HS-27A (cell line): ENCODE measurements at regions not wholly inside any gene's neighbourhood (a gene's known extent, or its start where the extent isn't known, plus 50 kb on each side); places are given as distances from the start of the nearest gene placed in this dataset.

ENCODE experiments used
- DNase-seq: peaks from one replicate; pipeline ENCODE4 v3.0.0-alpha.2; 2012; ENCODE audit warnings: low read depth, missing footprints

- DNase-seq = no peak
These were observed 490.3 kb upstream of the KIRREL3 start for GRCh38 chr11:127490896-127491295.

- no peak for DNase-seq
These were observed 485.0 kb upstream of the KIRREL3 start for GRCh38 chr11:127485541-127485940.

GRCh38 chr11:127481391-127481790, 480.8 kb upstream of the KIRREL3 start:
- DNase-seq = no peak

- no peak for DNase-seq
These were observed 478.3 kb upstream of the KIRREL3 start for GRCh38 chr11:127478826-127479225.

GRCh38 chr11:127474766-127475165, 474.2 kb upstream of the KIRREL3 start:
- DNase-seq = no peak

DNA sequence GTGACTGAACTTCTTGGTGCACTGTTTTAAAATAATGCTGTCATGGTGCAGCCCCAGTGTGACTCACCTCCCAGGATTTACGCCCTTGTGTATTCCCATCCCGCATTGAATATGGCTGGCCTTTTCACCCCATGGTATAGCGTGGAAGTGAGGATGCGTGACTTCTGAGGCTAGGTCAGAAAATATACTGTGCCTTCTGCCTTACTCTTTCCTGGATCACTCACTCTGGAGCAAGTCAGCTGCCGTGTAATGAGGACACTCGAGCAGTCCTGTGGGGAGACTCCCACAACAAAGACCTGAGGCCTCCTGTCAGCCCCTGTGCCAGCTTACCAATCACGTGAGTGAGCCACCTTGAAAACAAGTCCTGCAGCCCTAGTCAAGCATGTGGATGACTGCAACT, 471.9 kb upstream of the KIRREL3 start:
- no peak for DNase-seq

DNA sequence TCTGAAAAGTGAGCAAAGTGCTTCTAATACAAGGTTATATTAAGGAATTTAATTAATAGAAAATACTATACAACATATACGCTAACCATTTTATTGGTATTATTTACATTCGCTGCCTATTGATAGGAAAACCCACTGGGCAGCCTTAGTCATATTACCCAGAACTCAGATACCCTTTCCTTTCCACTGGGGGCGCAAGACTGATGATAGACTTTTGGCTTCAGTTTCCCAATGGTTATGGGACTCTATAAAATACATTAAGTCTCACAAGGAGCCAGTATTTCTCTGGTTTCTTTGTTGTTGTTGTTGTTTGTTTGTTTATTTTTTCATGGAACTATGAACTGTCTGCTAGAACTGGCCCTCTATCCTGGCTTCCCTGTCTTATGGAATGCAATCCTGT, 471.1 kb upstream of the KIRREL3 start:
- DNase-seq = no peak

DNA sequence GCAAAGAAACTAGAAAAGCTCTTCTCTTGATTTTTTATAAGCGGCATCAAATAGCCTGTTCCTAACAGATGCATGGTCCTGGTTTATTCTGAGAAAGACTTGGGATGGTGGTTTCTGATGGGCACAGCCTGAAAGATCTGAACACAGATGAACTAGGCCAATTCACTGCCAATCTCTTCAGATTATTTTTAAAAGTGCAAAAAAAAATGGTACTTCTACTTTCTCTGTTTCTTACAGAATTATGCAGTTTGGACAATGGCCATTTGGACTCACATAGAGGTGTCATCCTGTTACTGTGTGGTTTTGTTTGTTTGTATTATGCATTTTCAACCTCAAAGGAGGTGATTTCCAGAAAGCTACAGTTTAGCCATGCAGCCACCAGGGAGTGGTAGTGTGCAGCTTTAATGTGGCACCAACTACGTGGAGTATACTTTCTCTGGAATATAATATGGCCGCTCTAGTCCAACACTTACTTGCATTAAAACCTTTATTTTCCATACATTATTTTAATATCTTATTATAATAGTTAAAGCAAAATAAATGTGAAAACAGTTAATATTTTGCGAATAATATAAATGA, 469.8 kb upstream of the KIRREL3 start:
- no peak for DNase-seq

DNA sequence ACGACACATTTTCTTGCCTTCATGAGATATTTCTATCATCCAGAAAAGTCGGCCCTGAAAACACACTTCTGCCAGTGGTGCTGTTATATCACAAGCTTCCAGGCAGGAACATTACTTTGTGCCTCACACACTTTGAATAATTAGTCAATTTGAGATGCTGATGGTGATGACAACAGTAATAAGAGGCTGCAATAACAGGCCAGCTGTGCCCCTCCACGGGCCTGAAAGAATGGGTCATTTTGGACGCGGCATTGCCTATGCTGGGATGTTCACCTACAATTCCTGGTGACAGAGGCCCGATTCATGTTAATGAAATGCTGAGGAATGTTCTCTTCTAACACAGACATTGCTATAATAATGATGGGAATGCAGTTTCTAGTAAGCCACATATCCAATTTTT, 463.8 kb upstream of the KIRREL3 start:
- DNase-seq = no peak

- no peak for DNase-seq
These were observed 461.4 kb upstream of the KIRREL3 start for GRCh38 chr11:127462065-127462344.

DNA sequence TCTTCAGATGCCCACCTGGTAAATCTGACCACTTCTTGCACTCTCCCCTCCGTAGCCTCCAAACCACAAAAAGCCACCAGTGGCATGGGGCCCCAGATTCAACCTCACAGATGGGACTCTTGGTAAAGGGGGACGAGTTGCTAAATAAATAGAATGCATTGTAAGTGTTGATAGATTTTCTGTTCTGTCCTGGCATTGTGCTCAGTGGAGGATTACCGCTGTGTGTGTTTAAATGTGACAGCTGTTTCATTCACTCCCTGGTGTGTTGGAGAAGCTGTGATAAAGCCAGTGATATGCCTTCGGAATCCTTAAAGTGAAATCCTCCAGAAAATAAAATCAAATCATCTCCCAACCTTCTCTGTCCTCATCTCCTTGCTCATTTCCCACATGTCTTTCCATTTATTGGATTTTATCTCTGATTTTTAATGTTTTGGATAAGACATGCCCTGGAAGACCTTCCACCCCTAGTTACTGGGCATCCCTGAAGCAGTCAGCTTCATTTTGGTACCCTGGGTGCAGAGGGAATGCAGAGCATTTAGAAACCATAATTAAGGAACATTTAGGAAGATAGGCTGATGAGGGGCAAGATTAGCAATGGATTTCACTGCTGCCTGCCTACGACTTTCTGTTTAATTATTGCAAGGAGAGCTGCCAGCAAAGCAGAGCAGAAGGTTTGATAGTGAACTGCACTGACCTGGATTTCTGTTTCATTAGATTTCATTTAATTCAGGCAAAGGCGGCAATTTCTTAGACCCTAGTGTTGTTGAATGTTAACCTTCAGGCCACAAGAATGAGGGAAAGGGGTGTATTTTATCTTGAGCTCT, 460.9 kb upstream of the KIRREL3 start:
- no peak for DNase-seq

DNA sequence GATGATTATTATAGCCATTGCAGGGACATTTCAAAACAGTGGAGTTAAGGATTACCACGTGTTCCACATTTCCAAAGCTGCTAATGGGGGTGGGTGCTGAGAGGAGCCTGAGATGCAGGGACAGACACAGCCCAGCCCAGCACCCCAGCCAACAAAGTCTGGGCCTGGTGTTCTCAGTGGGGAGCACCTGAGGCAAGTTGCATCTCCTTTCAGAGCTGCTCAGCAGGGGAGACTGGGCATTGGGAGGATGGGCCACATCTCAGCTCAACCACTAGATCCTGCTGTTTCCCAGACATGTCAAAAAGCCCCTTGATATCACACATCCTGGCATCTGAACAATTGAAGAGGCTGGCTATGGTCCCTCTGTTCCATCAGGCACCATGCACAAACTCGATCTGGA, 458.0 kb upstream of the KIRREL3 start:
- no peak for DNase-seq

DNA sequence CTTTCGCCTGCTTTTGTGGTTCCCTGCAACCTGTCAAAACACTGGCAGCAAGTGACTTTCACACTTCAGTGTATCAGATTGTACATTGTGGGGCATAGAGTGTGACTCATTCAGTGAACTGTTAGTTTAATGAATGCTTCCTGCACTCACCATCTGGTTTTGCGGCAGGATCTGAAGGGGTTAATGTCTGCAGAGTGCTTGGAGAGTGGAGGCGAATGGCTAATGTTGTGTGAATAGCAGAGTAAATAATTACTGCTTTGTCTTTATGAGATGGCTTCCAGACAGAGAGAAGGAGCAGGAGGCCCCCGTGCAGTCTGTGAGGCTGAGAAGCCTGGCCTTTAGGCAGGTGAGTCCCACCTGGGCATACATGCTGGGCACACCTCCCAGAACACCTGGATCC, 454.3 kb upstream of the KIRREL3 start:
- DNase-seq = no peak

GRCh38 chr11:127452533-127452932, 452.0 kb upstream of the KIRREL3 start:
- no peak for DNase-seq

DNA sequence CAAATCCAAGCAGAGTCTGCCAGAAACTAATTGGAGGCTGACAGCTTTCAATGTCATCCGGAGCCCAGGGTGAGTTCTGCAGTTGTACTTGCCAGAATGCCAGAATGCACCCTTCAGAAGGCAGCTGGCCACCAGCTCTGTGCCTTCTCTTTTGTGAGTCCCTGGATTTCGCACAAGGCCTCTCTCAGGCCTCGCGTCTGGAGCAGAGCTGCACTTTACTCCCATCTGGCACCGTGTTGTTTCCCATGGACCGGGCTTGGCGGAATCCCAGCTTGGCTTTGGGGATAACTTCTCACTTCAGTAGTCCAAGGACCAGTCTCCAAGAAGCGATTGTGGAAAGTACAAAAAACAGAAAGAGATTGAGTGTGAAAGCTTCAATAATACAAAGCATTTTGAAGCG, 451.3 kb upstream of the KIRREL3 start:
- no peak for DNase-seq

DNA sequence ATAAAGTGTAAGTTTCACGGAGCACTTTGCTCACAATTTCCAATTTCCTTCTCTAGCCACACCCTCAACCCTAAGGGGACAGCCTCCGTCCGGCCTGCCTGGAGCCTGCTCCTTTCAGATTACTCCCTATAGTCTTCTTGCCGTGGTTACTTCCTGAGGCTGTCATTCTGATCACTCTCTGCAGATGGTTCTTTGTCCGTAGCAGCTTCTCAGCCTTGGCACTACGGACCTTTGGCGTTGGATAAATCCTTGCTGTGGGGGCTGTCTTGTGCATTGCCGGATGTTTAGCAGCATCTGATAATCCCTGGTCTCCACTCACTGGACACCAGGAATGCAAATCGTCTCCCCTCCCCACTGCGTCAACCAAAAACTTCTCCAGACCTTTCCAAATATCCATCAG, 447.5 kb upstream of the KIRREL3 start:
- no peak for DNase-seq

- DNase-seq = no peak
These were observed 444.9 kb upstream of the KIRREL3 start for GRCh38 chr11:127445476-127445875.

DNA sequence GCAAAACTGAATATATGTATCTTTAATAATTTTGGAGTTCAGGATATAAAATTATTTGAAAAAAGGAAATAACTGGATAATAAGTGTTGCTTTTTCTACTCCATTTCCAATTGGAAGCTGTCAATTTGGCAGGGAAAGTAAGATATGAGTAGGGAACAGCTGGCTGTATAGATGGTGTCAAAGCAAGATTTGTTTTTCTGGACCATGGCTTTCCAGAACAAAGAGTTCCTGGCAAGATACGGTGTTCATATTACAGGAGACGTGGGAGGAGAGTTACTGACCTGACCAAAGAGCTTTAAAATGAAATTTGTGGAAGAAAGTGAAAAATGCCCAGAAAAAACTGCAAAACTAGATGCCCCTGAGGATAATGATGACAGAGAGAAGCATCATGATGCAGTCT, 442.7 kb upstream of the KIRREL3 start:
- no peak for DNase-seq

DNA sequence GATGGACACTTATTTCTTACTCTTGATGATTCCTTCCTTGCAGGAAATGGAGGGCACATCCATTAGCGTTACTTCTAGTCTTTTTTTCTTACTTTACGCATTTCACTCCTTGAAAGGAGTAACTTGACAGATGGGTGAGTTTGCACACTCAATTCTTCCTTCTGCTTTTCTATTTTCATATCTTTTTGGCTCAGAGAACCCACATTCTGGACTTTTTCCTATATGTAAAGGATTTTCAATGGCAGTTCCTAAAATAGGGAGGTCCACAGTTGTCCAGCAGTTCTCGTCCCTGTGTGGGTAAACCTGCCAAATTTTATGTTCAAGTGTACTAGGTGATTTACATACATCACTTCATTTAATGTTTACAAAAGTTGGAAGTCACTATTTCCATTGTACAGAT, 440.0 kb upstream of the KIRREL3 start:
- no peak for DNase-seq

DNA sequence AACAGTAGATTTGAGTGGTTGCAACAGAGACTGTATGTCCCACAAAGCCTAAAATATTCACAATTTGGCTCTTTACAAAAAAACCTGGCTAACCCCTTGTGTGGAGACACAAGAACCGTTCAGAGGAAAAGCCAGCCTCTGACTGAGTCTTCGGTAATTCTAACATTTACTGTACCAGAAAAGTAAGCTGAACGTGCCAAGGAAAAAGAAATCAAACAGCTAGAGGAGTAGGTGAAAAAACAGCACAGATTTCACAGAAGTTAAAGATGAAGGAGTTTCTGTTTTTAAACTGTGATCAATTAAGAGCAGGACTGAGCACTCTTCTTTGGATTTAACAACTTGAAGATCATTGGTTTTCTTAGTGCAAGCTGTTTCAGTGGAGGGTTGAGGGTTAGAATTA, 424.7 kb upstream of the KIRREL3 start:
- DNase-seq = no peak

- no peak for DNase-seq
These were observed 424.1 kb upstream of the KIRREL3 start for GRCh38 chr11:127424661-127425060.

- DNase-seq = no peak
These were observed 419.6 kb upstream of the KIRREL3 start for GRCh38 chr11:127420139-127420538.

GRCh38 chr11:127412722-127413380, 412.3 kb upstream of the KIRREL3 start:
- DNase-seq = no peak

DNA sequence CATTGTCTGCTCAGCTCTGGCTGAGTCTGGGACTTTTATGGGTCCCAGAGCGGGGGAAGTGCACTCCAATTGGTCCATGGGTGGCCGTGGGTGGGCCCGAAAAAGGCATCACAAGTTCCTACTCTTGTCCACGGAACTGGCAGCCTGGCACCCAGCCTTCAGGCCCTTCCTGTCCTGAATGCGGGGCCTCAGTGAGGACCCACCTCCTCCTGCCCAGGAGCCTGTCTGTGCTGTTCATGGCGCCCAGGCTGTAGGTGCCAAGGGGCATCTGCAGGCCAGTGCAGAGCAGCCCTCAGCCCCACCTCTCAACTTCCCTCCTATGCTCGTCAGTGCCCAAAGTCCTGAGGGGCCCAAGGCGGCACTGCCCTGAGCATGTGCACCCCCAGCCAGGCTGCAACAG, 411.7 kb upstream of the KIRREL3 start:
- DNase-seq = no peak
